GM19455 (cell line): ENCODE measurements at regions not wholly inside any gene's neighbourhood (a gene's known extent, or its start where the extent isn't known, plus 50 kb on each side); places are given as distances from the start of the nearest gene placed in this dataset.
"Not testable (repeated sequence)": the region's sequence is repeated elsewhere in the genome, so short reads cannot be mapped to it uniquely, and the experiment has no call there.

Experiments used
- ATAC-seq: cut with Tn5 transposase; IDR thresholded peaks from one replicate; pipeline ENCODE4 v1.9.1; 2021; ENCODE audit not compliant: unreplicated experiment

- no peak for ATAC-seq
These were observed 221.6 kb downstream of the NR2F1-AS1 start for GRCh38 chr5:93359296-93359959.

- no peak for ATAC-seq
These were observed 222.8 kb downstream of the NR2F1-AS1 start for GRCh38 chr5:93358176-93358575.

- ATAC-seq, result no peak
These were observed 223.3 kb downstream of the NR2F1-AS1 start for GRCh38 chr5:93357686-93358085.

- ATAC-seq, result no peak
These were observed 225.3 kb downstream of the NR2F1-AS1 start for GRCh38 chr5:93355691-93356090.

GRCh38 chr5:93352186-93352585 lies 228.8 kb downstream of the NR2F1-AS1 start:
- no peak for ATAC-seq

GRCh38 chr5:93349613-93350012 lies 231.4 kb downstream of the NR2F1-AS1 start:
- no peak for ATAC-seq

- no peak for ATAC-seq
These were observed 232.8 kb downstream of the NR2F1-AS1 start for GRCh38 chr5:93348231-93348630.

GRCh38 chr5:93346850-93347249 lies 234.2 kb downstream of the NR2F1-AS1 start:
- ATAC-seq, result not testable (repeated sequence)

- no peak for ATAC-seq
These were observed 234.7 kb downstream of the NR2F1-AS1 start for GRCh38 chr5:93346301-93346700.

- no peak for ATAC-seq
These were observed 237.4 kb downstream of the NR2F1-AS1 start for GRCh38 chr5:93343570-93343969.

GRCh38 chr5:93342563-93343061 lies 238.4 kb downstream of the NR2F1-AS1 start:
- peak; percentile 78 for ATAC-seq

GRCh38 chr5:93340881-93341280 lies 240.1 kb downstream of the NR2F1-AS1 start:
- ATAC-seq, result no peak

- ATAC-seq, result no peak
These were observed 243.9 kb downstream of the NR2F1-AS1 start for GRCh38 chr5:93337138-93337537.

- ATAC-seq, result no peak
These were observed 244.5 kb downstream of the NR2F1-AS1 start for GRCh38 chr5:93336330-93337110.

GRCh38 chr5:93331863-93332262 lies 249.2 kb downstream of the NR2F1-AS1 start:
- no peak for ATAC-seq

GRCh38 chr5:93331241-93331640 lies 249.8 kb downstream of the NR2F1-AS1 start:
- no peak for ATAC-seq

GRCh38 chr5:93330506-93330905 lies 250.5 kb downstream of the NR2F1-AS1 start:
- ATAC-seq, result no peak

GRCh38 chr5:93329756-93330155 lies 251.3 kb downstream of the NR2F1-AS1 start:
- no peak for ATAC-seq

GRCh38 chr5:93328833-93329232 lies 252.2 kb downstream of the NR2F1-AS1 start:
- no peak for ATAC-seq

- ATAC-seq, result no peak
These were observed 253.4 kb downstream of the NR2F1-AS1 start for GRCh38 chr5:93327605-93328004.

GRCh38 chr5:93325946-93326345 lies 255.1 kb downstream of the NR2F1-AS1 start:
- no peak for ATAC-seq
